Activated CD4-positive, alpha-beta T cell treated with anti-CD3 and anti-CD28 coated beads, Interleukin-10, Interleukin-2, amounts not matched to agents 100 ng/mL and 50 ng/mL, durations not matched to agents 16 hours and 8 hours (primary cell): ENCODE measurements at regions not wholly inside any gene's neighbourhood (a gene's known extent, or its start where the extent isn't known, plus 50 kb on each side); places are given as distances from the start of the nearest gene placed in this dataset.

Source experiments
- DNase-seq: peaks from one replicate; pipeline ENCODE4 v3.0.0-alpha.2; 2020

- DNase-seq: no peak
Measured at GRCh38 chr1:24998563-24999245, 68.6 kb upstream of the RUNX3 start.

DNA sequence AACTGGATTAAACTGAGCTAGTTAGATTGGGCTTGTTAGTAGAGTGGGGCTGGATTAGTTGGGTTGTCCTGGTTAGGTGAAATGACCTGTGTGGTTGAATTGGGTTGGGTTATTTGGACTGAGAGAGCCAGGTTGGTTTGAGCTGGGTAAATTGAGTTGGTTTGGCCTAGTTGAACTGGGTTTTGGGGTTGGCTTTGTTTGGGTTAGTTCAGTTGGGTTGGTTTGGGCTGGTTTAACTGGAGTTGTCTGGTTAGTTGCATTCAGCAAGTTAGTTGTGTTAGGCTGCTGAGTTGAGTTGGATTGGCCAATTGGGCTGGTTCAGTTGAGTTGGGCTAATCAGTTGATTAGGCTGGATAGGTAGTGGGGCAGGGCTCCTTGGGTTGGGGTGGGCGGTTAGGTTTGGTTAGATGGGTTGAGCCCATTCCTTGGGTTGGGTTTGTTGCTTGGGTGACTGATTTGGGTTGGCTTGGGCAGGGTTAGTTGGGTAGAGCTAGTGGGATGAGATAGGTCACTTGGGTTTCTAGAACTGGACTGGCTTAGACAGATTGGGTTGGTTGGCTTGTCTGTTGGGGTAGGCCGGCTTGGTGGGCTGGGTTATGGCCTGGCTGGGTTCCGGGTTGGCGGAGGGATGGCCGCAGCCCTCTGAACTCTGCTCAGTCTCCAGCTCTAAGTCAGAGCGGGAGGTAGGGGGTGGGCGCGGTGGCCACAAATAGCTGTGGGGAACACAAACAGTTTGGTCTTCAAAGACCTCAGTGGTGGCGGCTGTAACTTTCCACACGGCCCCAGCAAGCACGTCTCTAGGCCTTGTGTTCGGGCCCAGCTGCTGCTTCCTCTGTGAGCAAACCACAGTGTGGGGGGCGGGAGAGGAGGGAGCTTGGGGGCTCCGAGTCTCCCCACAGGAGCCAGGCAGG lies 67.2 kb upstream of the RUNX3 start:
- no peak for DNase-seq

DNA sequence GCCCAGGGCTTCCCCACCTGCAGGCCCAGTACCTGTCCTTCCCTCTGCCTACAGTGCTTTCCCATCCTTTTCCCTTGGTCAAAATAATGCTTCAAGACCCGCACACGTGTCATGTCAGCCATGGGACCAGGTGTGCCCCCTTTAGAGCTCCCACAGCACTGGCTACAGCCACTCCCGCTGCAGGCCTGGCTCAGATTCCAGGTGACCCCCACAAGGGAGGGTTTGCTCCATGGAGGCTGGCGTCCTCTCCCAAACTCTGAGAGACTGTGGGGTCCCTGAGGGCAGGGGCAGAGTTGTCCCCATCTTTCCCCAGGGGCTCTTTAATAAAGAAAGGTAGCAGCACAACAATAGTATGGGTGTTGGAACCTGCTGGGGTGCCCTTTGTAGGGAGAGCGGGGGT lies 66.4 kb upstream of the RUNX3 start:
- no peak for DNase-seq

GRCh38 chr1:24995661-24996060 lies 65.6 kb upstream of the RUNX3 start:
- no peak for DNase-seq

DNA sequence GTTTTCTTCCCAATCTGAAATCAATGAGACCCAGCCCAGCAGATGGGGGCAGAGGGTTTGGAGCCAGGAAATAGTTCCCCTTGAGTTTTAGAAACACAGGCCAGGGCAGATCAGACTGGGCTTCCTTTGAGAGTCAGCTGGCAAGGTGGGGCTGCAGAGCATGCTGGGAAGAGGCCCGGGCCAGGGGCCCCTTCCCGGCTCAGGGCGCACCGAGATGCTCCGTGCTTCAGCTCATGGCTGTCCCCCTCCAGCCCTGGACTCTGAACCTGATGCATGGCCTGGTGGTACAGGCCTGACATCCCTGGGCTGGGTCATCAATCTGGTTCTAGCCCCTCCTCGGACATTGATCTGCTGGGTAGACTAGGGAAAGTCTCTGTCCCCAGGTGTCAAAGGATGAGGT lies 65.1 kb upstream of the RUNX3 start:
- no peak for DNase-seq

GRCh38 chr1:24993871-24994580 lies 64.0 kb upstream of the RUNX3 start:
- no peak for DNase-seq

GRCh38 chr1:24992761-24993211 lies 62.7 kb upstream of the RUNX3 start:
- DNase-seq: peak; percentile 49

DNA sequence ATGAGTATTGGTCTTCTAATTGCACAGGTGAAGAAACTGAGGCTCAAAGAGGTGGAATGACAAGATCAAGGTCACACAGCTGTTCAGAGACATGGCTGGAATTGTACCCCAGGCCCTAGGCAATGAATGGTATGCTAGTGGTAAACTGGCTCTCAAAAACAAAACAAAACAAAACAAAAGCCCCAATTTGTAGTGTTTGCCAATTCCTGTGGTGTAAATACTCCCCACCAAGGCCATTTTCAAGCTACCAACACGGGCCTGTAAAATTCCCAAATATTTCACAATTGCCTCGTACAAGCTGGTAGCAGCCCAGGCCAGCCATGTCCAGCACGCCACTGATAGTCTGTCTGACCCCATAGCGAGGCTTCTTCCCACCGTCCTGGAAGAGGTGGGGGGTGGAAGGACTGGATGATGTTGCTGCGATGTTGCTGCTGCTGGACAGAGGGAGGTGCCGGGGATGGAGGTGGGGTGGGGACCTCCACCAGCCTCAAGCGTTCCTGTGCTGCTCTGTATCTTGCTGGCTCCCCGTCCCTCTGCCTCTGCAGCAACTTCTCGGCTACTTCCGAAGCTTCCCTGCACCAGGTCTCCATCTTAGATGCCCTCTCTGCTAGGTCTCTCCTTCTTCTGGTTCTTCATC lies 62.2 kb upstream of the RUNX3 start:
- DNase-seq: no peak

DNA sequence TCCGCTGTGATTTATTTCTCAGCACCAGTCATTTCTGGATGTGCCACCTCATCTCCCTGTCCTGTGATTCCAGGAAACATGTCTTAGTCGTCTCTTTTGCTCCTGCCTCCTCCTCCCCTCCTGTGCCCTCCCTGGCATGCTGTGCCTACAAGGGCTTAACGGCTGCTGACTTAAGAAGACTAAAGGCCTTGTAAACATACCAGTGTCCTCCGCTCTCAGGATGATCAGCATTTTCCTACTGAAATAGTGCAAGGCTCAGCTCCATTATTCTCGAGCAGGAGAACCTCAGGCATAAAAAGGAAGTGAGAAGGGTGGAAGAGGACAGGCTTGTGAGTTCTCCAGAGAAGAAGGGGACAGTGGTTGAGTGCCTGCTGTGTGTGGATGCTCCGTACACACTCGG lies 61.6 kb upstream of the RUNX3 start:
- peak; percentile 83 for DNase-seq

DNA sequence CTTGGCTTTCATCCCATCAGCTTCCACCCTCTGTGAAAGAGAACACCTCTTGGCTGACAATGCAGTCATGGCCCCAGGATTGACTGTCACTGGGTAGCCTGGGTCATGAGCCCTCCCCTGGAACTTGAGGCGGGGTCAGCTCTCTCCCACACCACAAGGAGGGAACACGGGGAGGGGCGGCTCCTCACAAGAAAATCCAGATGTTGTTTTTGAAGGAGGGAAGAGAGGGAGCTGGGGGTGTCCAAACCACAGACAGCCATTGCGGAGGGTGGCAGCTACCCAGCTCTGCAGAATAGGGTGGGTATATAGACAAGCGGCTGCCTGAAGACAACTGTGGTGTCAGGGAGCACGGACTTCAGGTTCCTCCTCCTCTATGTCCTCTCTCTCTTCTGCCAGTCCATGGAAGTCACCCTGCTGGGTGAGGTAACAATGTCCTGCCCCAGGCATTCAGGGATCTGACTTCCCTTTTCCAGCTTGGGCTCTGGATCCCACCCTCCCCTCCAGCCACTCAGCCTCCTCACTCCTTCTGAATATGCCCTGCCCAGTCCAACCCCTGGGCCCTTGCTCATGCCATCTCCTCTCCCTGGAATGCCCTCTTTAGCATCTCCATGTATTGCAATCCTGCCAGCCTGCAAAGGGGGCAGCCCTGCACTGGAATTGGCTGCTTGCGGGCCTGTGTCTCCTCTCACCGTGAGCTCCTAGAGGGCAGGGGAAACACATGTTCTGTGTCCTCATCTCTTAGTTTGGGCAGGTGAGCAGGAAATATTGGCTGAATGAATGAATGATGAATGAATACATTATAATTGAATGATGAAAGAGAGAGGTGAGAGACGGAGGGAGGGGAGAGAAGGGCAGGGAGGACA lies 60.9 kb upstream of the RUNX3 start:
- peak; percentile 40 for DNase-seq

GRCh38 chr1:24990136-24990535 lies 60.1 kb upstream of the RUNX3 start:
- DNase-seq: no peak

DNA sequence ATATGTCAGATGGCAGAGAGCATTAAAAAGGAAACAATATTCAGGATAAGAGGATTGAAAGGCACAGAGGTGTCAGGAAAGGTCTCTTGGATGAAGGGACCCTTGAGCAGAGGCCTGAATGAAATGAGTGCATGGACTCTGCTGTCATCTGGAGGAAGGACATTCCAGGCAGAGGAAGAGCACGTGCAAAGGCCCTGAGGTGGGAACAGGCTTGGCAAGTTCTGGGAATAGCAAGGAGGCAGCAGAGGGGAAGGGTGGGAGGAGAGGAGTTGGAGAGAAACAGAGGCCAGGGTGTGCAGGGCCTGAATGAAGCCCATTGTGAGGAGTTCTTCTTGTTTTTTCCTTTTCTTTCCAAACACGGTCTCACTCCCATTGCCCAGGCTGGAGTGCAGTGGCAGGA lies 59.0 kb upstream of the RUNX3 start:
- no peak for DNase-seq

DNA sequence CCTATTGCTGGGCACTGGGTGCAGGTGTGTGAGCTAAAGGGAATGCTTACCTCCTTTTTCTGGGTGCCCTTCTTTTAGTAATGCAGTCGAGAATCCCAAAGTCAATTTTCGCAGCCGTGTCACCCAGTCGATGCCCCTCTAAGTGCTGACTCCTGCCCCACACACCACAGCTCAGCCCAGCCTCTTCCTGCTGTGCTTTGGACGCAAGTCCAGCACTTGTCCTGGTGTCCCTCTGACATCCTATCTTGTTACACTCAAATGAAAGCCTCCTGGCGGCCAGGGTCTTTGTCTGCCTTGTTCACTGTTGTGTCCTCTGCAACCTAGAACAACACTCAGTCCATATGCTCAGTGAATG lies 58.5 kb upstream of the RUNX3 start:
- DNase-seq: no peak

- no peak for DNase-seq
Measured at GRCh38 chr1:24987875-24988557, 57.9 kb upstream of the RUNX3 start.

DNA sequence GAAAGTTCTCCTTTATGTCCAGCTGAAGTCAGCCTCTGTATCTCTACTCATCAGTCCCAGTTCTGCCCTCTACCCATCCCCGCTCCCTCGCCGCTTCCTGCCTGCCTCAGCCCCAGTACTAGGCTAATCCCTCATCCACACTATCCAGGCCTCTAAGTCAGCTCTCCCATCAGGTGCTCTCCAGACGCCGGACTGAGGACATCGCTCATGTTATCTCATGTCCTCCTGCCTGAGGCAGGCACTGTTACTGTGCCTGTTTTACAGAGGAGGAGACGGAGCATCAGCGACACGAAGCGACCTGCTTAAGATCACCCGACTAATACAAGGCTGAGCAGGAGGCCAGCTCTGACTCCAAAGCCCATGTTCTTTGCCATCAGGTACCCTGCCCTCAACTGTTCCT lies 57.3 kb upstream of the RUNX3 start:
- DNase-seq: no peak

DNA sequence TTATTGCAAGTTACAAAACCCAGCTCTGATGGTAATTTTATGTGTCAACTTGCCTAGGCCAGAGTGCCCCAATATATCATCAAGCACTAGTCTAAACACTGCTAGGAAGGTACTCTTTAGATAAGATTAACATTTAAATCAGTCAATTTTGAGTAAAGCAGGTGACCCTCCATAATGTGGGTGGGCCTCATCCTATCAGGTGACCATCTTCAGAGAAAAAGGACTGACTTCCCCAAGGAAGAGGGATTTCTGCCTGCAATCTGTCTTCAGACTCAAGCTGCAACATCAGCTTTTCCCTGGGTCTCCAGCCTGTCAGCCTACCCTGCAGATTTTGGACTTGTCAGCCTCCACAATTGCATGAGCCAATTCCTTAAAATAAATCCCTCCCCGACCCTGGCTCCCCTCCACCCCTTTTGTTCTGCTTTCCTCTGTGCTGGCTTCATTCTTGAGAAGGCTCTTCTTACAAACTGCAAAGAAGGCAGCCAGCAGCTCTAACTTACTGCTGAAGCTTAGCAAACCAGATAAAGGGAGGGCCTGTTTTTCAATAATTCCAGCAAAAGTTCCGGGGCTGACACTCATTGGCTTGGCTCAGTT lies 56.4 kb upstream of the RUNX3 start:
- no peak for DNase-seq

- no peak for DNase-seq
Measured at GRCh38 chr1:24985737-24986136, 55.7 kb upstream of the RUNX3 start.

- peak; percentile 64 for DNase-seq
Measured at GRCh38 chr1:24984800-24985522, 54.9 kb upstream of the RUNX3 start.

DNA sequence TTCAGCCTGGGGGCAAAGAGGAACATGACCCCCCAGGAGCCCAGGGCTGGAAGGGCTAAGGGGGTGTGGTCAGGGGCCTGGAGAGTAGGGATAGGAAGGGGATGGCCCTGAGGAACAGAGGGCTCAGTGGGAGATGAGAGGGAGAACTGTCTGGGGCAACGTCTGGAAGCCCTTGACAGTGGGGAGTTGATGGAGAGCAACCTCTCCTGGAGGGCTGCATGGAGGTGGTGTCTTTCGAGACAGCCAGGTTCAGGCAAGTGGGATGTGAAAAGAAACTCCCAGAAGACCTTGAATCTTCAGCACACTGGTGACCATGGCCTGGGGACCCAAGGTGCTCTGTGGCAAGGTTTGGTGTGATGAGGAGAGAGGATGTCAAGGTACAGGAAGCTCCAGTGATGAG lies 54.2 kb upstream of the RUNX3 start:
- DNase-seq: no peak

- DNase-seq: no peak
Measured at GRCh38 chr1:24983006-24983680, 53.1 kb upstream of the RUNX3 start.
